Esophagus muscularis mucosa (tissue), 4 donors: ENCODE measurements at regions not wholly inside any gene's neighbourhood (a gene's known extent, or its start where the extent isn't known, plus 50 kb on each side); places are given as distances from the start of the nearest gene placed in this dataset.

ENCODE experiments used
- EP300 ChIP-seq: sonication (generic); formaldehyde crosslinking; IDR thresholded peaks from one replicate; pipeline ENCODE4 v1.6.1; 2017; ENCODE audit warnings: antibody characterized with exemption
- POLR2A ChIP-seq: fragments of 450-650 bp; IDR thresholded peaks from one replicate; pipeline ENCODE4 v1.6.1; 2017; ENCODE audit warnings: antibody characterized with exemption, moderate library complexity, mild to moderate bottlenecking, low read depth
- POLR2AphosphoS5 ChIP-seq, 2 donors: sonication (generic); formaldehyde crosslinking; IDR thresholded peaks; one replicate each; pipeline ENCODE4 v1.6.1; 2017; ENCODE audit warnings: antibody characterized with exemption in 2 of 2
- TF ChIP-seq, protein P1 (sequence below), 3 experiments: fragments of 200-600 bp in 2 of 3; fragments of 450-650 bp in 1 of 3; sonication (generic) in 2 of 3; IDR thresholded peaks; one replicate each; pipeline ENCODE4 v1.5.1; 2017 to 2019; ENCODE audit warnings: antibody characterized with exemption in 3 of 3, mild to moderate bottlenecking in 2 of 3, moderate library complexity in 1 of 3

DNA sequence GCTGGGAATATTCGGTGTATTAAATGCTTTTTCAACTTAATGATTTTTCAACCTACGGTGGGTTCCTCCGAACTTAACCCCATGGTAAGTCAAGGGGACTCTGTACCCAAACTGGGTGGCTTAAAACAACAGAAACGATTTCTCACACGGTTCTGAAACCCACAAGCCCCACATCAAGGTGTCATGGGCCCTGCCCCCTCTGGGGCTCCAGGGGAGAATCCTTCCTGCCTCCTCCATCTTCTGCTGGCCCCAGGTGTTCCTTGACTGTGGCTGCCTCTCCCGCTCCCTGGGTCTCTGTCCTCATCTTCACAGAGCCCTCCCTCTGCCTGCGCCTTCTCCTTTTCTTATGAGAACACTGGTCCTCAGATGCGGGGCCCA is 301.3 kb upstream of the SALL3 start:
- TF ChIP-seq, protein P1, sequence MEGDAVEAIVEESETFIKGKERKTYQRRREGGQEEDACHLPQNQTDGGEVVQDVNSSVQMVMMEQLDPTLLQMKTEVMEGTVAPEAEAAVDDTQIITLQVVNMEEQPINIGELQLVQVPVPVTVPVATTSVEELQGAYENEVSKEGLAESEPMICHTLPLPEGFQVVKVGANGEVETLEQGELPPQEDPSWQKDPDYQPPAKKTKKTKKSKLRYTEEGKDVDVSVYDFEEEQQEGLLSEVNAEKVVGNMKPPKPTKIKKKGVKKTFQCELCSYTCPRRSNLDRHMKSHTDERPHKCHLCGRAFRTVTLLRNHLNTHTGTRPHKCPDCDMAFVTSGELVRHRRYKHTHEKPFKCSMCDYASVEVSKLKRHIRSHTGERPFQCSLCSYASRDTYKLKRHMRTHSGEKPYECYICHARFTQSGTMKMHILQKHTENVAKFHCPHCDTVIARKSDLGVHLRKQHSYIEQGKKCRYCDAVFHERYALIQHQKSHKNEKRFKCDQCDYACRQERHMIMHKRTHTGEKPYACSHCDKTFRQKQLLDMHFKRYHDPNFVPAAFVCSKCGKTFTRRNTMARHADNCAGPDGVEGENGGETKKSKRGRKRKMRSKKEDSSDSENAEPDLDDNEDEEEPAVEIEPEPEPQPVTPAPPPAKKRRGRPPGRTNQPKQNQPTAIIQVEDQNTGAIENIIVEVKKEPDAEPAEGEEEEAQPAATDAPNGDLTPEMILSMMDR (IDR thresholded peaks at IDR 0.05), result no peak
- TF ChIP-seq POLR2AphosphoS5 (IDR thresholded peaks at IDR 0.05), result no peak
- TF ChIP-seq POLR2A, result no peak
- TF ChIP-seq EP300, result no peak
